ENCODE measurements at regions not wholly inside any gene's neighbourhood (a gene's known extent, or its start where the extent isn't known, plus 50 kb on each side); places are given as distances from the start of the nearest gene placed in this dataset.

GRCh38 chr9:38146844-38147243 is 77.8 kb upstream of the SHB start:
- no peak for TF ChIP-seq CTCF (conservative IDR thresholded peaks at IDR 0.05; ENCODE audit: low read depth, low read length)
- DNase-seq (ENCODE audit: low read depth): no peak
- no peak overlapping the region for H3K4me3 ChIP-seq (ENCODE audit: low read length)

GRCh38 chr9:38145526-38146053 is 76.6 kb upstream of the SHB start:
- H3K4me3 ChIP-seq (ENCODE audit: low read length): no peak overlapping the region
- DNase-seq (ENCODE audit: low read depth): no peak
- no peak for TF ChIP-seq CTCF (conservative IDR thresholded peaks at IDR 0.05; ENCODE audit: low read depth, low read length)

GRCh38 chr9:38144421-38144820 is 75.4 kb upstream of the SHB start:
- no peak overlapping the region for H3K4me3 ChIP-seq (ENCODE audit: low read length)
- DNase-seq (ENCODE audit: low read depth): peak; percentile 12
- no peak for TF ChIP-seq CTCF (conservative IDR thresholded peaks at IDR 0.05; ENCODE audit: low read depth, low read length)

GRCh38 chr9:38141746-38142591 is 72.9 kb upstream of the SHB start:
- TF ChIP-seq CTCF (conservative IDR thresholded peaks at IDR 0.05; ENCODE audit: low read depth, low read length): no peak
- DNase-seq (ENCODE audit: low read depth): peak; percentile 30
- H3K4me3 ChIP-seq (ENCODE audit: low read length): no peak overlapping the region

GRCh38 chr9:38138276-38138675 is 69.2 kb upstream of the SHB start:
- TF ChIP-seq CTCF (conservative IDR thresholded peaks at IDR 0.05; ENCODE audit: low read depth, low read length): no peak
- DNase-seq (ENCODE audit: low read depth): no peak
- no peak overlapping the region for H3K4me3 ChIP-seq (ENCODE audit: low read length)

- no peak overlapping the region for H3K4me3 ChIP-seq (ENCODE audit: low read length)
- DNase-seq (ENCODE audit: low read depth): no peak
- TF ChIP-seq CTCF (conservative IDR thresholded peaks at IDR 0.05; ENCODE audit: low read depth, low read length): no peak
Measured at GRCh38 chr9:38137342-38137741, 68.3 kb upstream of the SHB start.

GRCh38 chr9:38136386-38136785 is 67.4 kb upstream of the SHB start:
- no peak overlapping the region for H3K4me3 ChIP-seq (ENCODE audit: low read length)
- no peak for DNase-seq (ENCODE audit: low read depth)
- TF ChIP-seq CTCF (conservative IDR thresholded peaks at IDR 0.05; ENCODE audit: low read depth, low read length): no peak
